Testis (tissue), 2 donors: ENCODE measurements at regions not wholly inside any gene's neighbourhood (a gene's known extent, or its start where the extent isn't known, plus 50 kb on each side); places are given as distances from the start of the nearest gene placed in this dataset.

Source experiments
- POLR2A ChIP-seq: fragments of 450-650 bp; IDR thresholded peaks from one replicate; pipeline ENCODE4 v1.6.1; 2017; ENCODE audit warnings: antibody characterized with exemption, mild to moderate bottlenecking, moderate library complexity
- TF ChIP-seq, protein P1 (sequence below), 3 experiments: fragments of 450-650 bp in 2 of 3; fragments of 200-600 bp in 1 of 3; sonication (generic) in 1 of 3; IDR thresholded peaks; one replicate each; pipeline ENCODE4 v1.5.1; 2016 to 2019; ENCODE audit warnings: antibody characterized with exemption in 3 of 3, mild to moderate bottlenecking in 2 of 3, moderate library complexity in 1 of 3

DNA sequence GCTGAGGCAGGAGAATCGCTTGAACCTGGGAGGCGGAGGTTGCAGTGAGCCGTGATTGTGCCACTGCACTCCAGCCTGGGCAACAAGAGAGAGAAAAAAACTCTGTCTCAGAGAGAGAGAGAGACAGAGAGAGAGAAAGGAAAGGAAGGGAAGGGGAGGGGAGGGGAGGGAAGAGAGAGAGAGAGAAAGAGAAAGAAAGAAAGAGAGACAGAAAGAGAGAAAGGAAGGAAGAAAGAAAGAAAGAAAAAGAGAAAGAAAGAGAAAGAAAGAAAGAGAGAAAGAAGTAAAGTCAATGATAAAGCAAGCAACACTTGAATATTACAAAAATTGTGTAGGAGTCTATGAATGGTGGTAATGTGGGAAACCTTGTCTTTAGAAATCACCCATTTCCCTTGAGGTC lies 133.6 kb upstream of the MSX2 start:
- TF ChIP-seq POLR2A: no peak
- TF ChIP-seq, protein P1, sequence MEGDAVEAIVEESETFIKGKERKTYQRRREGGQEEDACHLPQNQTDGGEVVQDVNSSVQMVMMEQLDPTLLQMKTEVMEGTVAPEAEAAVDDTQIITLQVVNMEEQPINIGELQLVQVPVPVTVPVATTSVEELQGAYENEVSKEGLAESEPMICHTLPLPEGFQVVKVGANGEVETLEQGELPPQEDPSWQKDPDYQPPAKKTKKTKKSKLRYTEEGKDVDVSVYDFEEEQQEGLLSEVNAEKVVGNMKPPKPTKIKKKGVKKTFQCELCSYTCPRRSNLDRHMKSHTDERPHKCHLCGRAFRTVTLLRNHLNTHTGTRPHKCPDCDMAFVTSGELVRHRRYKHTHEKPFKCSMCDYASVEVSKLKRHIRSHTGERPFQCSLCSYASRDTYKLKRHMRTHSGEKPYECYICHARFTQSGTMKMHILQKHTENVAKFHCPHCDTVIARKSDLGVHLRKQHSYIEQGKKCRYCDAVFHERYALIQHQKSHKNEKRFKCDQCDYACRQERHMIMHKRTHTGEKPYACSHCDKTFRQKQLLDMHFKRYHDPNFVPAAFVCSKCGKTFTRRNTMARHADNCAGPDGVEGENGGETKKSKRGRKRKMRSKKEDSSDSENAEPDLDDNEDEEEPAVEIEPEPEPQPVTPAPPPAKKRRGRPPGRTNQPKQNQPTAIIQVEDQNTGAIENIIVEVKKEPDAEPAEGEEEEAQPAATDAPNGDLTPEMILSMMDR (IDR thresholded peaks at IDR 0.05): no peak
